WERI-Rb-1 (cell line): ENCODE measurements at regions not wholly inside any gene's neighbourhood (a gene's known extent, or its start where the extent isn't known, plus 50 kb on each side); places are given as distances from the start of the nearest gene placed in this dataset.
"Not testable (repeated sequence)": the region's sequence is repeated elsewhere in the genome, so short reads cannot be mapped to it uniquely, and the experiment has no call there.

Source experiments
- DNase-seq: peaks from one replicate; pipeline ENCODE4 v3.0.0-alpha.2; 2020
- H3K27ac ChIP-seq: fragments of 250-450 bp; sonication (Bioruptor Pico); 2 replicates; pipeline ENCODE4 v1.5.1; 2020; ENCODE audit warnings: mild to moderate bottlenecking, moderate library complexity
- H3K27me3 ChIP-seq: fragments of 250-450 bp; sonication (Bioruptor Pico); 2 replicates; pipeline ENCODE4 v1.5.1; 2021; ENCODE audit warnings: mild to moderate bottlenecking, low read depth, moderate library complexity; ENCODE audit not compliant: insufficient read depth, severe bottlenecking
- H3K36me3 ChIP-seq: fragments of 250-450 bp; sonication (Bioruptor Pico); 2 replicates; pipeline ENCODE4 v1.5.1; 2020; ENCODE audit warnings: mild to moderate bottlenecking, moderate library complexity
- H3K4me3 ChIP-seq: 2 replicates; pipeline ENCODE4 v1.5.1; 2011; ENCODE audit warnings: low read depth, mild to moderate bottlenecking, control low read depth, low read length
- H3K9me3 ChIP-seq: fragments of 250-450 bp; sonication (Bioruptor Pico); 2 replicates; pipeline ENCODE4 v1.5.1; 2021; ENCODE audit warnings: mild to moderate bottlenecking, moderate library complexity; ENCODE audit not compliant: severe bottlenecking
- TF ChIP-seq, protein P1 (sequence below): IDR thresholded peaks from 2 replicates; pipeline ENCODE4 v1.5.1; 2011; ENCODE audit warnings: low read depth, mild to moderate bottlenecking, control low read depth, inconsistent platforms, low read length

DNA sequence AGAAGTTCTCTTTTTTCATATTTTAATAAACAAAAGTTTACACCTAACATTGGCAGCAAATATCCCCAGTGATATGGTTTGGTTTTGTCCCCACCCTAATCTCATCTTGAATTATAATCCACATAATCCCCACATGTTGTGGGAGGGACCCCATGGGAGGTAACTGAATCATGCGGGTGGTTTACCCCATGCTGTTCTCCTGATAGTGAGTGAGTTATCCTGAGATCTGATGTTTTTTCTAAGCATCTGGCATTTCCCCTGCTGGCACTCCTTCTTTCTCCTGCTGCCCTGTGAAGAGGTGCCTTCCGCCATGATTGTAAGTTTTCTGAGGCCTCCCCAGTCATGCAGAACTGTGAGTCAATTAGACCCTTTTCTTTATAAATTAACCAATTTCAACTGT, 214.7 kb downstream of the SLITRK1 start:
- no peaks in the 10 kb centered on the region for H3K36me3 ChIP-seq
- no peaks in the 10 kb centered on the region for H3K27me3 ChIP-seq
- no peak overlapping the region for H3K27ac ChIP-seq
- no peak for DNase-seq
- H3K9me3 ChIP-seq = peaks cover 3% of the 10 kb centered on the region
- TF ChIP-seq, protein P1, sequence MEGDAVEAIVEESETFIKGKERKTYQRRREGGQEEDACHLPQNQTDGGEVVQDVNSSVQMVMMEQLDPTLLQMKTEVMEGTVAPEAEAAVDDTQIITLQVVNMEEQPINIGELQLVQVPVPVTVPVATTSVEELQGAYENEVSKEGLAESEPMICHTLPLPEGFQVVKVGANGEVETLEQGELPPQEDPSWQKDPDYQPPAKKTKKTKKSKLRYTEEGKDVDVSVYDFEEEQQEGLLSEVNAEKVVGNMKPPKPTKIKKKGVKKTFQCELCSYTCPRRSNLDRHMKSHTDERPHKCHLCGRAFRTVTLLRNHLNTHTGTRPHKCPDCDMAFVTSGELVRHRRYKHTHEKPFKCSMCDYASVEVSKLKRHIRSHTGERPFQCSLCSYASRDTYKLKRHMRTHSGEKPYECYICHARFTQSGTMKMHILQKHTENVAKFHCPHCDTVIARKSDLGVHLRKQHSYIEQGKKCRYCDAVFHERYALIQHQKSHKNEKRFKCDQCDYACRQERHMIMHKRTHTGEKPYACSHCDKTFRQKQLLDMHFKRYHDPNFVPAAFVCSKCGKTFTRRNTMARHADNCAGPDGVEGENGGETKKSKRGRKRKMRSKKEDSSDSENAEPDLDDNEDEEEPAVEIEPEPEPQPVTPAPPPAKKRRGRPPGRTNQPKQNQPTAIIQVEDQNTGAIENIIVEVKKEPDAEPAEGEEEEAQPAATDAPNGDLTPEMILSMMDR = no peak
- no peak overlapping the region for H3K4me3 ChIP-seq

DNA sequence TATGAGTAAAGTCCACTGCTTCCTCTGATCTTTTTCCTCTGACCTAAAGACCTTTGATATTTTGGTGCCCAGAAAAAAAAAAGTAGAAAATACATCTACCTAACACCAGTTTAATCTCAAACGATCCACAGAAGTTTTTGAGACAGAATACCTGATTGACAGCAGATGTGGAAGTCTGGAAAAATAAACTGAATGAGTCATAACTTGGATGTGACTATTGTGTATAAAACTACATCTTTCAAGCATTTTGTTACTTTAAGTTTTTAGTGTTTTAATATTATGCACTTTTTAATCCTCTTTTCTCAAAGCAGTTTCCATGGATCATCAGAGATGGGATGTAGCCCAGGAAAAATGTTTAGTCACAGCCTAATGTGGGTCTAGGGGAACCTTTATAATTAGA, 216.1 kb downstream of the SLITRK1 start:
- no peak overlapping the region for H3K4me3 ChIP-seq
- no peaks in the 10 kb centered on the region for H3K27me3 ChIP-seq
- TF ChIP-seq, protein P1 = no peak
- H3K27ac ChIP-seq = no peak overlapping the region
- no peaks in the 10 kb centered on the region for H3K36me3 ChIP-seq
- no peak for DNase-seq
- H3K9me3 ChIP-seq = peaks cover 3% of the 10 kb centered on the region

- Histone ChIP-seq H3K27me3 (no peaks in the 10 kb centered on the region), H3K36me3 (no peaks in the 10 kb centered on the region), H3K27ac (no peak overlapping the region), H3K4me3 (no peak overlapping the region), H3K9me3 (no peaks in the 10 kb centered on the region)
- DNase-seq = no peak
- TF ChIP-seq, protein P1 = no peak
Observed at GRCh38 chr13:83657281-83657680, 225.0 kb downstream of the SLITRK1 start.

GRCh38 chr13:83642617-83643016, 239.7 kb downstream of the SLITRK1 start:
- H3K27me3 ChIP-seq, H3K4me3 ChIP-seq: not testable (repeated sequence)

DNA sequence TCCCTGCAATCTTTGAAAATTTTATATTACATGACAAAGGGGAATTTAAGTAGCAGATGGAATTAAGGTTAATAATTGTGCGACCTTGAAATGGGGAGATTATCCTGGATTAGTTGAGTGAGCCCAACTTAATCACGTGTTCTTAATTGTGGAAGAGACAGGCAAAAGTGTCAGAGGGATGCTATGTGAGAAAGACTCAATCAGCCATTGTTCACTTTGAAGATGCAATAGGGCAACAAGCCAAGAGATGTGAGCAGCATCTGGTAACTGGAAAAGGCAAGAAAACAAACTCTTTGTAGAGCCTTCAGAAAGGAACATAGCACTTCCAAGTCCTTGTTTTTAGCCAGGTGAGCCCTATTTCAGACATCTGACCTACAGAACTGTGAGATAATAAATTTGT, 247.7 kb downstream of the SLITRK1 start:
- H3K27ac ChIP-seq = peak overlapping the region; percentile 46
- TF ChIP-seq, protein P1 = no peak
- no peaks in the 10 kb centered on the region for H3K36me3 ChIP-seq
- no peaks in the 10 kb centered on the region for H3K9me3 ChIP-seq
- no peak overlapping the region for H3K4me3 ChIP-seq
- H3K27me3 ChIP-seq = no peaks in the 10 kb centered on the region
- DNase-seq = no peak

More at GRCh38 chr13:83642617-83643016, 239.7 kb downstream of the SLITRK1 start:
- not testable (repeated sequence) for H3K27ac ChIP-seq, H3K36me3 ChIP-seq, H3K9me3 ChIP-seq, DNase-seq

DNA sequence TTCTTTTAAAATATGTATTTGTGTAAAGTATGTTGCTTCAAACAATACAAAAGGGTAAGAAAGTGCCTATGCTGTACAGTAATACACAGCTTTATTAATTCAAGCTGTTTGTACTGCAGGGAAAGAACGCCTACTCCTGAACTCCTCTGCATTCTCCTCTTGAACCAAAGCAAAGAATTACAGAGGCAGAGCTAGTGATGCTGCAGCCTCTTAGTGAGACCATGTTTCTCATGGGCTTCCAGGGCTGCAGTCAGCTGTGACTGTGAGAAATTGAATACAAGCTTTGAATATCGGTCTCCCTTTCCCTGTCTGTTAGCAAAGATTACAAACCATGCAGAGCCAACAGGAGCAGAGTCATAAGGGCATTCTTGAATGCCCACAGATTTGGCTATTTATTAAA, 248.5 kb downstream of the SLITRK1 start:
- no peaks in the 10 kb centered on the region for H3K36me3 ChIP-seq
- DNase-seq = no peak
- no peaks in the 10 kb centered on the region for H3K27me3 ChIP-seq
- no peak overlapping the region for H3K27ac ChIP-seq
- H3K4me3 ChIP-seq = no peak overlapping the region
- TF ChIP-seq, protein P1 = no peak
- no peaks in the 10 kb centered on the region for H3K9me3 ChIP-seq

GRCh38 chr13:83622422-83622784, 259.9 kb downstream of the SLITRK1 start:
- TF ChIP-seq, protein P1 = no peak
- Histone ChIP-seq H3K27me3 (no peaks in the 10 kb centered on the region), H3K27ac (no peak overlapping the region), H3K9me3 (peaks cover 2% of the 10 kb centered on the region), H3K36me3 (no peaks in the 10 kb centered on the region), H3K4me3 (no peak overlapping the region)
- DNase-seq = no peak
